ENCODE measurements at regions not wholly inside any gene's neighbourhood (a gene's known extent, or its start where the extent isn't known, plus 50 kb on each side); places are given as distances from the start of the nearest gene placed in this dataset.

- H3K9me2 ChIP-seq (replicated peaks; ENCODE audit: insufficient read depth, low read length) = no peaks in the 10 kb centered on the region
- H3K9me3 ChIP-seq (ENCODE audit: low read length) = peaks cover 62% of the 10 kb centered on the region
- no peaks in the 10 kb centered on the region for H3K36me3 ChIP-seq (ENCODE audit: insufficient read depth, low read length)
- no peak for DNase-seq
- no peak overlapping the region for H3K4me3 ChIP-seq (ENCODE audit: low read length)
- no peaks in the 10 kb centered on the region for H3K4me1 ChIP-seq (ENCODE audit: low read length)
- no peak overlapping the region for H3K27ac ChIP-seq (ENCODE audit: low read length)
- no peaks in the 10 kb centered on the region for H3K79me2 ChIP-seq (ENCODE audit: low read length)
- H3K27me3 ChIP-seq (ENCODE audit: low read length) = no peaks in the 10 kb centered on the region
- H4K20me1 ChIP-seq (ENCODE audit: insufficient read depth, low read depth, low read length) = no peaks in the 10 kb centered on the region
- no peak overlapping the region for H3K4me2 ChIP-seq (ENCODE audit: low read depth, low read length, poor library complexity, severe bottlenecking)
- H2AFZ ChIP-seq (ENCODE audit: low read length) = no peak overlapping the region
- H3K9ac ChIP-seq (ENCODE audit: low read length) = no peak overlapping the region
Observed at GRCh38 chr14:40096968-40097367, 664.7 kb upstream of the FBXO33 start.

- Histone ChIP-seq H3K9me3 (ENCODE audit: low read length) (peaks cover 46% of the 10 kb centered on the region), H3K36me3 (ENCODE audit: insufficient read depth, low read length) (no peaks in the 10 kb centered on the region), H3K79me2 (ENCODE audit: low read length) (no peaks in the 10 kb centered on the region), H3K9ac (ENCODE audit: low read length) (no peak overlapping the region), H3K9me2 (replicated peaks; ENCODE audit: insufficient read depth, low read length) (no peaks in the 10 kb centered on the region), H3K4me2 (ENCODE audit: low read depth, low read length, poor library complexity, severe bottlenecking) (no peak overlapping the region), H4K20me1 (ENCODE audit: insufficient read depth, low read depth, low read length) (no peaks in the 10 kb centered on the region), H3K4me1 (ENCODE audit: low read length) (no peaks in the 10 kb centered on the region), H2AFZ (ENCODE audit: low read length) (no peak overlapping the region), H3K27ac (ENCODE audit: low read length) (no peak overlapping the region), H3K4me3 (ENCODE audit: low read length) (no peak overlapping the region), H3K27me3 (ENCODE audit: low read length) (no peaks in the 10 kb centered on the region)
- DNase-seq = no peak
Observed at GRCh38 chr14:40093800-40094199, 661.6 kb upstream of the FBXO33 start.

- no peak overlapping the region for H3K9ac ChIP-seq (ENCODE audit: low read length)
- H3K9me3 ChIP-seq (ENCODE audit: low read length) = peaks cover 22% of the 10 kb centered on the region
- no peak overlapping the region for H2AFZ ChIP-seq (ENCODE audit: low read length)
- H3K4me3 ChIP-seq (ENCODE audit: low read length) = no peak overlapping the region
- H3K4me2 ChIP-seq (ENCODE audit: low read depth, low read length, poor library complexity, severe bottlenecking) = no peak overlapping the region
- no peaks in the 10 kb centered on the region for H3K79me2 ChIP-seq (ENCODE audit: low read length)
- no peaks in the 10 kb centered on the region for H3K36me3 ChIP-seq (ENCODE audit: insufficient read depth, low read length)
- no peaks in the 10 kb centered on the region; the same call in 1 of the 2 replicates for H3K27me3 ChIP-seq (ENCODE audit: low read length)
- no peaks in the 10 kb centered on the region for H4K20me1 ChIP-seq (ENCODE audit: insufficient read depth, low read depth, low read length)
- H3K4me1 ChIP-seq (ENCODE audit: low read length) = no peaks in the 10 kb centered on the region
- no peak for DNase-seq
- H3K27ac ChIP-seq (ENCODE audit: low read length) = no peak overlapping the region
- H3K9me2 ChIP-seq (replicated peaks; ENCODE audit: insufficient read depth, low read length) = no peaks in the 10 kb centered on the region
Observed at GRCh38 chr14:40074169-40074568, 641.9 kb upstream of the FBXO33 start.

DNA sequence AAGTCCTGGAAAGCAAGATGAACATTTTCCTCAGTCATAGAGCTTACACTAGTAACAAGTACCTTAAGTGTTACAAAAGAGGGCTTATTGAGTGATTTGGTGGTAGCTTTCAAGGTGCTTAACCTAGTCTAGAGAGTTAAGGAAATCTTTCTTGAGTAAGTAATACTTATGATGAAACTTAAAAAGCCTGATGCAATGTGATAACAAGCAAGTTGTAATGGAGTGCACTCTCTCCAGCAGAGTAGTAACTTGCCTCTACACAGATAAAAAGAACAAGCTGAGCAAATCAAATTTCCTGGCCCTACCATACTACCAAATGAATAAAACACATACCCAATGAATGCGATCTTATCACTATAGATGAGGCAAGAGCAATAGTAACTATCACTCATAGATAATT lies 639.9 kb upstream of the FBXO33 start:
- no peaks in the 10 kb centered on the region for H3K9me2 ChIP-seq (replicated peaks; ENCODE audit: insufficient read depth, low read length)

DNA sequence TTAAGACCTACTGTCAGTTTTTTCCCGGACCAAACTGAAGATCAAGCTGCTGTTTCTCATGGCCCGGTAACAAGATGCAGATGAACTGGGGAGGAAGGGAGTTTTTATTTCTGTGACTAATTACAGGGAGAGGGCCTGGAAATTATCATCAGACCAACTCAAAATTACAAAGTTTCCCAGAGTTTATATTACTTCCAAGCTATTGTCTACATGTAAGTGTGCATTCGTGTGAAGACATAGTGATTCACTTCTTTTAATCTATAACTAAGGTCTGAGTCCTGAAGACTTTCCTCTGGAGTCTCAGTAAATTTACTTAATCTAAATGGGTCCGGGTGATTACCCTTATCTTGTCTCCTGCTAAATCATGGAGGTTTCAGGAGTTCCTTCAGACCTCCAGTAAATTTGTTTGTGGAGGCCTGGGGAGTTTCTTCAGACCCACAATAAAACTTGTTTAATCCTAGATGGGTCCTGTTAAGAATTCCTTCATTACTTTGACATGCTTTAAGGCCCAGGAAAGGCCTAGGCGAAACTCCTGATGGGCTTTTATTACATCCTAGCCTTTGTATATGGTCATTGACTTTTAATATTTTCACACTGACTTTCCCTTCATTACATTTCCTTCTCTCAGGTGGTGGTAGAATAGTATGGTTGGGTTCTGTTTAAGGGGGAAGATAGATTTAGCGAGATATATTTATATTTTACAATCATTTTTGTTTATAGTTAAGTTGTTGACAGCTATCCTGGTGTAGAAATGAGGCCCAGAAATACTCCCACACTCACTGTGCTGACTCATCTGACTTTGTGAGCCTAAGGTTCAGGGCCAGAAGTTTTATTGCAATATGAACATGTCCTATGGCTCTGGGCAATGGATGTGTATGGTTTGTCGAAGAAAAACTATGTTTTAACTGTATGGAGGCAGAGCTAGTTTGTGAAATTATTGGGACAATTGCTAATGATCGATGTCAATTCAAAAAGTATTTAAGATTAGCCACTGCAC lies 627.0 kb upstream of the FBXO33 start:
- Histone ChIP-seq H3K4me3 (ENCODE audit: low read length) (no peak overlapping the region), H3K27me3 (ENCODE audit: low read length) (no peaks in the 10 kb centered on the region), H3K9ac (ENCODE audit: low read length) (no peak overlapping the region), H3K4me1 (ENCODE audit: low read length) (no peaks in the 10 kb centered on the region), H3K4me2 (ENCODE audit: low read depth, low read length, poor library complexity, severe bottlenecking) (no peak overlapping the region), H2AFZ (ENCODE audit: low read length) (no peak overlapping the region), H3K79me2 (ENCODE audit: low read length) (no peaks in the 10 kb centered on the region), H3K9me2 (replicated peaks; ENCODE audit: insufficient read depth, low read length) (no peaks in the 10 kb centered on the region), H3K36me3 (ENCODE audit: insufficient read depth, low read length) (no peaks in the 10 kb centered on the region), H4K20me1 (ENCODE audit: insufficient read depth, low read depth, low read length) (no peaks in the 10 kb centered on the region), H3K27ac (ENCODE audit: low read length) (no peak overlapping the region), H3K9me3 (ENCODE audit: low read length) (peaks cover 7% of the 10 kb centered on the region; the same call in 1 of the 2 replicates)
- DNase-seq = no peak

More for the DNA sequence above, 639.9 kb upstream of the FBXO33 start:
- no peak overlapping the region for H3K27ac ChIP-seq (ENCODE audit: low read length)
- no peak overlapping the region for H2AFZ ChIP-seq (ENCODE audit: low read length)
- no peaks in the 10 kb centered on the region; the same call in 1 of the 2 replicates for H3K27me3 ChIP-seq (ENCODE audit: low read length)
- H3K9ac ChIP-seq (ENCODE audit: low read length) = no peak overlapping the region
- no peak for DNase-seq
- H3K4me2 ChIP-seq (ENCODE audit: low read depth, low read length, poor library complexity, severe bottlenecking) = no peak overlapping the region
- H4K20me1 ChIP-seq (ENCODE audit: insufficient read depth, low read depth, low read length) = no peaks in the 10 kb centered on the region
- H3K36me3 ChIP-seq (ENCODE audit: insufficient read depth, low read length) = no peaks in the 10 kb centered on the region
- peaks cover 22% of the 10 kb centered on the region for H3K9me3 ChIP-seq (ENCODE audit: low read length)
- no peaks in the 10 kb centered on the region for H3K4me1 ChIP-seq (ENCODE audit: low read length)
- H3K79me2 ChIP-seq (ENCODE audit: low read length) = no peaks in the 10 kb centered on the region
- no peak overlapping the region for H3K4me3 ChIP-seq (ENCODE audit: low read length)

GRCh38 chr14:40053416-40053815 lies 621.2 kb upstream of the FBXO33 start:
- no peak overlapping the region for H3K4me3 ChIP-seq (ENCODE audit: low read length)
- H3K4me2 ChIP-seq (ENCODE audit: low read depth, low read length, poor library complexity, severe bottlenecking) = no peak overlapping the region
- DNase-seq = no peak
- H3K9me3 ChIP-seq (ENCODE audit: low read length) = peaks cover 8% of the 10 kb centered on the region; the same call in 1 of the 2 replicates
- H3K9me2 ChIP-seq (replicated peaks; ENCODE audit: insufficient read depth, low read length) = no peaks in the 10 kb centered on the region
- no peak overlapping the region for H3K27ac ChIP-seq (ENCODE audit: low read length)
- H3K79me2 ChIP-seq (ENCODE audit: low read length) = no peaks in the 10 kb centered on the region
- no peak overlapping the region for H3K9ac ChIP-seq (ENCODE audit: low read length)
- no peaks in the 10 kb centered on the region for H3K4me1 ChIP-seq (ENCODE audit: low read length)
- no peaks in the 10 kb centered on the region for H4K20me1 ChIP-seq (ENCODE audit: insufficient read depth, low read depth, low read length)
- no peak overlapping the region for H2AFZ ChIP-seq (ENCODE audit: low read length)
- H3K36me3 ChIP-seq (ENCODE audit: insufficient read depth, low read length) = no peaks in the 10 kb centered on the region
- H3K27me3 ChIP-seq (ENCODE audit: low read length) = no peaks in the 10 kb centered on the region

DNA sequence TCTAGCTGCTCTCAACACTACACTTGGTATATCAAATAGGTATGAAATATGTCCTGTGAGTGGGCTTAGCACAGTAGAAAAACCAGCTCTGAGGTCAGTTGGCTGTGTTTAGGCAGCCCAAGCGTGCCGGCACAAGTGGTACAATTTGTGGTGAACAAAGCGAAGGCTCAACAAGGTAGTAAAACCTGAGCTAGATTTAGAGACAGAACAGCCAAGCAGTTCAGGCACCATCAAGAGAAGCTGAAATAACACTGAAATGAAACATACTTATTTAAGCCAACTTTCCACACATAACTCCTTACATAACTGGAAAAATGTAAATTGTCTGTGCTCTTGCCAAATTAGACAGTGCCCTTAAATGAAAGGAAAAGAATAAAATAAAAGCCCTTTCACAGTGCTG lies 596.8 kb upstream of the FBXO33 start:
- Histone ChIP-seq H3K4me2 (ENCODE audit: low read depth, low read length, poor library complexity, severe bottlenecking) (no peak overlapping the region), H3K27ac (ENCODE audit: low read length) (no peak overlapping the region), H3K27me3 (ENCODE audit: low read length) (no peaks in the 10 kb centered on the region), H3K9me2 (replicated peaks; ENCODE audit: insufficient read depth, low read length) (no peaks in the 10 kb centered on the region; the same call in 1 of the 2 replicates), H3K9me3 (ENCODE audit: low read length) (peaks cover 10% of the 10 kb centered on the region), H3K9ac (ENCODE audit: low read length) (no peak overlapping the region), H4K20me1 (ENCODE audit: insufficient read depth, low read depth, low read length) (no peaks in the 10 kb centered on the region), H3K79me2 (ENCODE audit: low read length) (no peaks in the 10 kb centered on the region), H3K4me3 (ENCODE audit: low read length) (no peak overlapping the region), H3K4me1 (ENCODE audit: low read length) (no peaks in the 10 kb centered on the region), H2AFZ (ENCODE audit: low read length) (no peak overlapping the region), H3K36me3 (ENCODE audit: insufficient read depth, low read length) (no peaks in the 10 kb centered on the region)
- no peak for DNase-seq

- H3K4me1 ChIP-seq (ENCODE audit: low read length) = no peaks in the 10 kb centered on the region
- no peak for DNase-seq
- no peaks in the 10 kb centered on the region for H4K20me1 ChIP-seq (ENCODE audit: insufficient read depth, low read depth, low read length)
- H3K9me2 ChIP-seq (replicated peaks; ENCODE audit: insufficient read depth, low read length) = no peaks in the 10 kb centered on the region; the same call in 1 of the 2 replicates
- H3K9ac ChIP-seq (ENCODE audit: low read length) = no peak overlapping the region
- no peak overlapping the region for H3K4me2 ChIP-seq (ENCODE audit: low read depth, low read length, poor library complexity, severe bottlenecking)
- H2AFZ ChIP-seq (ENCODE audit: low read length) = no peak overlapping the region
- H3K79me2 ChIP-seq (ENCODE audit: low read length) = no peaks in the 10 kb centered on the region
- H3K27ac ChIP-seq (ENCODE audit: low read length) = no peak overlapping the region
- no peaks in the 10 kb centered on the region for H3K27me3 ChIP-seq (ENCODE audit: low read length)
- no peak overlapping the region for H3K4me3 ChIP-seq (ENCODE audit: low read length)
- peaks cover 10% of the 10 kb centered on the region; the same call in 1 of the 2 replicates for H3K9me3 ChIP-seq (ENCODE audit: low read length)
- H3K36me3 ChIP-seq (ENCODE audit: insufficient read depth, low read length) = no peaks in the 10 kb centered on the region
Observed at GRCh38 chr14:40025101-40025500, 592.9 kb upstream of the FBXO33 start.

Data from Karpas-422 (cell line).